ENCODE measurements at regions not wholly inside any gene's neighbourhood (a gene's known extent, or its start where the extent isn't known, plus 50 kb on each side); places are given as distances from the start of the nearest gene placed in this dataset.
A peak's percentile ranks its signal among the peaks of the same experiment; 100 is the strongest.

- TF ChIP-seq GATA1 (IDR thresholded peaks at IDR 0.05; ENCODE audit: low read depth, low read length) = no peak
- DNase-seq = peak; percentile 2 to 26
These were observed 516.4 kb upstream of the PCDH11Y start for GRCh38 chrY:4483693-4484092.
